Activated T-helper 9 cell treated with anti-CD3 and anti-CD28 coated beads, Interleukin-2, amount 50 U/mL, for 16 hours (primary cell): ENCODE measurements at regions not wholly inside any gene's neighbourhood (a gene's known extent, or its start where the extent isn't known, plus 50 kb on each side); places are given as distances from the start of the nearest gene placed in this dataset.
"Not testable (repeated sequence)": the region's sequence is repeated elsewhere in the genome, so short reads cannot be mapped to it uniquely, and the experiment has no call there.

Source experiments
- DNase-seq: peaks from one replicate; pipeline ENCODE4 v3.0.0-alpha.2; 2020; ENCODE audit warnings: low read depth

- DNase-seq: no peak
Observed at GRCh38 chr13:50608370-50608769, 235.1 kb downstream of the DLEU7 start.

- no peak for DNase-seq
Observed at GRCh38 chr13:50609011-50609410, 234.5 kb downstream of the DLEU7 start.

- no peak for DNase-seq
Observed at GRCh38 chr13:50610238-50610637, 233.3 kb downstream of the DLEU7 start.

- no peak for DNase-seq
Observed at GRCh38 chr13:50611117-50611781, 232.2 kb downstream of the DLEU7 start.

DNA sequence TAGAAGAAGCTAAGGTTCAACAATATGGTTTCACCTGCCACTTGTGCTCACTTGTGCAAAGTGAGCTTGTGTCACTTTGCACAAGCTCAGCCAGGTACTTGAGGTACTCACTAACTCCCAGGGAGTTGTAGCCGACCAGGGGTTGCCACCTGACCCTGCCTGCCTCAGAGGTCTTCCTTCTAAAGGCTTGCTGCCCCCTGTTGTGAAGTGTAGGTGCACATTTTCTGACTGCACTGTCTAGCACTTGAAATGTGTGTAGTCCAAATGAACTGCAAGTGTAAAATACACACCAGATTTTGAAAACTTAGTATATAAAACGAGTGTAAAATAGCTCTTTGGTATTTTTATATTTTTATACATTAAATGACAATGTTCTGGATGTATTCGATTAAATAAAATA is 230.8 kb downstream of the DLEU7 start:
- DNase-seq: no peak

DNA sequence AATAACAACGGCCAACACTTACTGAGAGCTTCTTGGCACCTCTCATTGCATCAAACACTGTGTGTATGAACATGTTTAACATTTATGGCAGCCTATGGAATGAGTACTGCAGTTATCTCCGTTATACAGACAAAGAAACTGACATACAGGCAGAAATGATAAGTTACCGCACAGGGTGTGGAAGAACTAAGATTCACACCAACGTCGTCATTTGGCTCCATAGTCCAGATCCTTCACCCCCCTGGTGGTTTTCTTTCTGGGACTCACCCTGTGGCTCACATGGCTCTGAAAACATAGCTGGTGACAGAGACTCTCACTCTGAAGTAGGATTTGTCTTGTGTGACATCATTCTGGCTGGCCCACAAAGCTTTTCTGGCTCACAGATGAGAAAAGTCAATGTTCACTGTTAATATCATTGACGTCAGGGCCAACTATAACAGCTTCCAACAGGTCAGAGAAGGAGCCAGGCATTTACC is 230.1 kb downstream of the DLEU7 start:
- no peak for DNase-seq

- no peak for DNase-seq
Observed at GRCh38 chr13:50615234-50615633, 228.3 kb downstream of the DLEU7 start.

DNA sequence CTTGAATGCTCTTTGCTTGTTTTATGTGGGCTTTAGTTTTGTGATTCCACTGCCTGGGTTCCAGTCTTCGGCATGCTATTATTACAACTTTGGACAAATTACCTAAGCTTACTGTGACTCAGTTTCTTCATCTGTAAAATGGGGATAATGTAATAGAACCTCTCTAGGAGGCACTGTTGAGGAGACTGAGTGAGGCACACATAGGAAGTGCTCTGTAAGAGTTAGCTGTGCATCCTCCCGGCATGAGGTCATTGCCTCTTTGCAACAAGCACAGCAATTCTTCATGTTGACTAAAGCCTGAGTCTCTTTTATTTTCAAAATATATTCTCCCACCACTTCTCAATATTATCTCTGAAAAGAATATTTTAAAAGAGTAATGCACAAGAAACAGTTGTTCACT is 227.4 kb downstream of the DLEU7 start:
- DNase-seq: no peak

- no peak for DNase-seq
Observed at GRCh38 chr13:50617134-50617721, 226.3 kb downstream of the DLEU7 start.

- DNase-seq: no peak
Observed at GRCh38 chr13:50618206-50618605, 225.3 kb downstream of the DLEU7 start.

DNA sequence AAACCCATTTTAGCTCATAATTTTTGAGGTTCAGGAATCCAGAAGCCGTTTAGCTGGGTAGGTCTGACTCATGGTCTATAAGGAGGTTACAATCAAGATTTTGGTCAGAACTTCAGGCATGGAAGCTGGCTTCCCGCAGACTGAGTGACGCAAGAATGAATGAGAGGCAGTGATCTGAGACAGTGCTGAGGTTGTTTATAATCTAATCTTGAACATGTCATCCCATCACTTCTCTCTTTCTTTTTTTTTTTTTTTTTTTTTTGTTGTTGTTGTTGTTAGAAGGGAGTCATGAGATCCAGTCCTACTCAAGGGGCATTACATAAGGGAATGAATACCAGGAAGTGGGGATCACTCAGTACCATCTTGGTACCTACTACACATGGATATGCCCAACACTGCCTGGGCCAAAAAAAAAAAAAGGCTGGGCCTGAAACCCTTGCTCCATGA is 217.4 kb downstream of the DLEU7 start:
- no peak for DNase-seq

DNA sequence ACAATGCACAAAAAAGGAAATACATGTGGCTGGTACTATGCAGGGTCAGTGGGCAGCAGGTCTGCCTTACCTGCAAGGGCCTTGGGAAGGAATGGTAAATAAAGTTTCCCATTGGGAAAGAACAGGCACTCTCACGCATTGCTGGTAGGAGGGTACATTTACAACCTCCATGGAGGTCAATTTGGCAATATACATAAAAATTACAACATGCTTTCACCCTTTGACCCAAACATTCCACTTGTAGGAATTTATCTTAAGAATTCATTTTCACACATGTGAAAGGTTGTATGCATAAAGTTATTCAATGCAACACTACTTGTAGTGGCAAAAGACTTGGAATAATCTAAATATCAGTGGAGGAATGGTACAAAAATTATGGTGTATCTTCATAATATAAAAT is 216.4 kb downstream of the DLEU7 start:
- DNase-seq: no peak

DNA sequence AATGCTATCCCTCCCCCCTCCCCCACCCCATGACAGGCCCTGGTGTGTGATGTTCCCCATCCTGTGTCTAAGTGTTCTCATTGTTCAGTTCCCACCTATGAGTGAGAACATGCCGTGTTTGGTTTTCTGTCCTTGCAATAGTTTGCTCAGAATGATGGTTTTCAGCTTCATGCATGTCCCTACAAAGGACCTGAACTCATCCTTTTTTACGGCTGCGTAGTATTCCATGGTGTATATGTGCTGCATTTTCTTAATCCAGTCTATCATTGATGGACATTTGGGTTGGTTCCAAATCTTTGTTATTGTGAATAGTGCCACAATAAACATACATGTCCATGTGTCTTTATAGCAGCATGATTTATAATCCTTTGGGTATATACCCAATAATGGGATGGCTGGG is 215.0 kb downstream of the DLEU7 start:
- DNase-seq: not testable (repeated sequence)

- DNase-seq: no peak
Observed at GRCh38 chr13:50629497-50629896, 214.0 kb downstream of the DLEU7 start.

DNA sequence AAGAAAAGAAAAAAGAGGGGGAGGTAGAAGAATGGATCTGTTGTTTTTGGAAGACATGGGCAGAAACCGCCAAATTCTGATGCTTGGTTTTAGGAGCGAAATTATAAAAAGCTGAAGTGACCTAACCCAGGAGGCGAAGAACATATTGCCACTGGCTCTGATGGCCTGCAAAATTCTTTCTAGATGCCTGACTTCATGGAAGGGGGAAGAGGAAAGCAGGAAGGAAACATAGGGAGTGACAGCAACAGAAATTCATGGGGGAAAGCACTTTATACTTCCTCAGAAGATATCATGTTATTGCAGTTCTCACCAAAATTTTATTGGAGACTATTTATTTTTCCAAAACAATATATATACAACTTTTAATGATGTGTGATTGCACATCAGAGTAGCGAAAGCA is 213.5 kb downstream of the DLEU7 start:
- no peak for DNase-seq

GRCh38 chr13:50631041-50631440 is 212.5 kb downstream of the DLEU7 start:
- DNase-seq: no peak

DNA sequence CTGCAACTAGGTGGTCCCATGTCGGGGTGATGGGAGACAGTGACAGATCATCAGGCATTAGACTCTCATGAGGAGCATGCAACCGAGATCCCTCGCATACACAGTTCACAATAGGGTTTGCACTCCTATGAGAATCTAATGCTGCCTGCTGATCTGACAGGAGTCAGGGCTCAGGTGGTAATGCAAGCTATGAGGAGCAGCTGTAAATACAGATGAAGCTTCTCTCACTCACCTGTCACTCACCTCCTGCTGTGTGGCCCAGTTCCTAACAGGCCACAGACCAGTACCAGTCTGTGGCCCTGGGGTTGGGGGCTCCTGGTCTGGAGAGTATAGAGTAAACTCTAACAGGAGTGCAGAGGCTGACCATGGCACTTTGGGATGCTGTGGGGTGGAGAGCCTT is 209.2 kb downstream of the DLEU7 start:
- no peak for DNase-seq

- no peak for DNase-seq
Observed at GRCh38 chr13:50635504-50635903, 208.0 kb downstream of the DLEU7 start.

GRCh38 chr13:50636007-50636704 is 207.3 kb downstream of the DLEU7 start:
- no peak for DNase-seq

GRCh38 chr13:50643060-50643459 is 200.4 kb downstream of the DLEU7 start:
- DNase-seq: no peak

DNA sequence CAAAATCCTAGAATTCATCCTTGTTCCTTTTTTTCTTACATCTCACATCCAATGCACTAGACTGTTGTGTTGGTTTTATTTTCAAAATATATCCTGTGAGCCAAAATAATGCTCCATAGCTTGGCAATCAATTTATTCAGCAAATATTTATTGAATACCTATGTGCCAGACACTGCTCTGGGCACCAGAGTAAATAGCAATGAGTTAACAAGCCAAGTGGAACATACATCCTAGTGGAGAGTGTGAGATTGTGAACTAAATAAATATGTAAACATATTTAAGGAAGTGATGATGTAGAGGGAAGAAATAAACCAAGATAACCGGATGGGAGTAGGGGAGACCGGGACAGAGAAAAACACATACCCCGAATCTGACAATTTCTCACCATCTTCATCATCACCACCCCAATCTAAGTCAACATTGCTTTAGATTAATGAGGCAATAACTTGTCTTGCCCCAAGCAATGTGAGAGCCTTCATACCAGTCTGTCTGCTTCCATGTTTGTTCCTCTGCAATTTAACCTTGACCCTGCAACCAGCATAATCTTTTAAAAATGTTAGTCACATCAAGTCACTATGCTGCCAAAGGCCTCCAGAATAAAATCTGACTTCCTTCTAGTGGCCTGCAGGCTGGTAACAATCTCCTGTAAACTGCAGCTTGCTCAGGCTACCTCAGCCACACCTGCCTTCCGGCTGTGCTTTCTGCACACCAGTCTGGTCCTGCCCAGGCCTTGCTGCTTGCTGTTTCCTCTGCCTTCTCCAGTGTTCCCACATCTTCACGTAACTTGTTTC is 199.2 kb downstream of the DLEU7 start:
- DNase-seq: no peak

DNA sequence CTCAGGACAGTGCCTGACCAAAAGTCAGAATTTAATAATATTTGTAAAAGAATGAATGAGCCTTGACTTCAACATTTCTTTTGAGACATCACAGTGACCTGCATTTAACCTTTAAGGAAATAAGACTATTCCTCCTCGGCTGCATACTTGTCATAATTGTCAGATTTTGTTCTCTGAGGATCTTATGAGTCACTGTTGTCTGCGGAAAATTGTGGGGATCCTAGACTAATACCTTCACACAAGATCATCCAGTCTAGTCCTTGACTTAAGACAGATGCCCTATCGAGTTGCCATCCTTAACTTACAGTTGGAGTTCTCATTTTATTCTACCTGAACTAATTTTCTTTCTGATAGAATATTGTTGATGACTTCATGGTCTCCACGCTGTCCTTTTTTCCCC is 198.4 kb downstream of the DLEU7 start:
- DNase-seq: no peak

DNA sequence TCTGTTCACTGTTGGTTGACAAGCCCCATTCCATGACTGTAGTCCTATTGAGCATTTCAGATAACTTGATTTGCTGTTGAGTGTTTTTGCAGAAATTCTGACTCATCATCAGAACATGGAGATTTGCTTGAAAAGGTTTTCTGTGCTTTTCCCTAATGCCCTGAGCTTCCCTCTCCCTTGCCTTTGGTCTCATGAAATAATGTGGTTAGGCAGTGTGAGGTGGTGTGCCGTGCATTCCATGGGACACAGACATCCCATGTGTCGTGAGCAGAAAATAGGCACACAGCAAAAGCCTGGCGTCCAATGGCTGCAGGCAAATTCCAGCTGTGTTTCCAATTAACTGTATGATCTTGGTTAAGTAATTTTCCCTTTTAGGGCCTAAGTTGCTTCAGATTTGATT is 197.4 kb downstream of the DLEU7 start:
- no peak for DNase-seq
